HepG2 (cell line): ENCODE measurements at regions not wholly inside any gene's neighbourhood (a gene's known extent, or its start where the extent isn't known, plus 50 kb on each side); places are given as distances from the start of the nearest gene placed in this dataset.

Source experiments
- ATAC-seq: fragments of 200-7000 bp; cut with Tn5 transposase; 3 replicates; pipeline ENCODE4 v1.9.1; 2020; ENCODE audit warnings: mild to moderate bottlenecking, moderate library complexity
- BruUV-seq: library from RNA; stranded (reverse); fragments of 400-500 nt; replicated peaks from 2 replicates; lab custom pipeline; 2021; lab: Mats Ljungman, UMichigan
- CTCF ChIA-PET: fragments of 300-600 bp; formaldehyde crosslinking; extraction: SDS; loops from one replicate; lab custom pipeline; 2021; ENCODE audit warnings: low total read pairs, inconsistent platforms, low intra/inter-chr PET ratio; lab: Yijun Ruan, JAX
- POLR2A ChIA-PET: fragments of 350-600 bp; sonication (Branson Sonifier 250); formaldehyde crosslinking; loops from one replicate; lab custom pipeline; 2020; ENCODE audit warnings: antibody characterized with exemption, inconsistent platforms; lab: Yijun Ruan, JAX
- DNase-seq: peaks from one replicate; pipeline ENCODE4 v3.0.0-alpha.2; 2015; ENCODE audit warnings: low spot score
- FAIRE-seq: peaks from 3 replicates; lab custom pipeline; 2011; peaks lifted over from hg19 to GRCh38; lab: Jason Lieb, UNC
- H2AFZ ChIP-seq: one replicate; pipeline ENCODE4 v1.6.1; 2011; ENCODE audit warnings: low read length, inconsistent platforms
- H3K27ac ChIP-seq: fragments of 300-600 bp; 3 replicates; pipeline ENCODE4 v1.8.0; 2011; ENCODE audit warnings: mixed run types, mild to moderate bottlenecking, mixed read lengths, low read length, inconsistent platforms; ENCODE audit not compliant: insufficient read depth; ENCODE audit errors: extremely low read length
- H3K27me3 ChIP-seq, 2 experiments: fragments of 200-600 bp in 1 of 2; 2 replicates in 1 of 2; 3 replicates in 1 of 2; pipeline versions ENCODE4 v1.6.0 to v1.8.0; 2011; ENCODE audit warnings: low read length in 2 of 2, mild to moderate bottlenecking in 2 of 2, moderate library complexity in 2 of 2, inconsistent platforms in 1 of 2; ENCODE audit not compliant: insufficient read depth in 2 of 2, control insufficient read depth in 1 of 2
- H3K36me3 ChIP-seq, 2 experiments: fragments of 200-600 bp in 1 of 2; replicated peaks in 1 of 2; 2 replicates in 1 of 2; 3 replicates in 1 of 2; pipeline versions ENCODE4 v1.5.1 to v1.8.0; 2011; ENCODE audit warnings: low read length in 2 of 2, inconsistent platforms in 1 of 2; ENCODE audit not compliant: insufficient read depth in 2 of 2, control insufficient read depth in 1 of 2
- H3K4me1 ChIP-seq: 2 replicates; pipeline ENCODE4 v1.5.1; 2012; ENCODE audit warnings: low read length, inconsistent platforms; ENCODE audit not compliant: insufficient read depth
- H3K4me2 ChIP-seq: 2 replicates; pipeline ENCODE4 v1.6.0; 2011; ENCODE audit warnings: low read depth, low read length, inconsistent platforms
- H3K4me3 ChIP-seq, 3 experiments: fragments of 200-600 bp in 1 of 3; sonication (generic), shearing (Covaris generic) in 1 of 3; replicated peaks in 1 of 3; 2 replicates each; pipeline ENCODE4 v1.5.1; 2011 to 2016; ENCODE audit warnings: low read length in 3 of 3, inconsistent platforms in 2 of 3, low read depth in 2 of 3, mild to moderate bottlenecking in 2 of 3, control low read depth in 1 of 3, mixed read lengths in 1 of 3; ENCODE audit not compliant: insufficient read depth in 1 of 3
- H3K79me2 ChIP-seq: one replicate; pipeline ENCODE4 v1.6.1; 2011; ENCODE audit warnings: low read length, inconsistent platforms; ENCODE audit not compliant: insufficient read depth
- H3K9ac ChIP-seq: 2 replicates; pipeline ENCODE4 v1.6.0; 2011; ENCODE audit warnings: mild to moderate bottlenecking, low read depth, low read length, inconsistent platforms; ENCODE audit not compliant: insufficient read depth
- H3K9me3 ChIP-seq: 2 replicates; pipeline ENCODE4 v1.5.1; 2012; ENCODE audit warnings: mild to moderate bottlenecking, low read length
- H4K20me1 ChIP-seq: 2 replicates; pipeline ENCODE4 v1.6.0; 2011; ENCODE audit warnings: inconsistent platforms, mild to moderate bottlenecking, low read length, moderate library complexity; ENCODE audit not compliant: insufficient read depth
- ATM ChIP-seq: fragments of 450-650 bp; IDR thresholded peaks from 2 replicates; pipeline ENCODE4 v1.7.1; 2017; ENCODE audit warnings: mild to moderate bottlenecking, borderline replicate concordance
- CBFB ChIP-seq: sonication (generic); formaldehyde crosslinking; IDR thresholded peaks from 2 replicates; pipeline ENCODE4 v1.4.0; 2020; ENCODE audit warnings: missing genetic modification reagents
- GATAD2A ChIP-seq: IDR thresholded peaks from 2 replicates; pipeline ENCODE4 v1.6.1; 2016
- HHEX ChIP-seq: IDR thresholded peaks from 2 replicates; pipeline ENCODE4 v1.6.1; 2016; ENCODE audit warnings: control low read depth
- HNF1A ChIP-seq, 2 experiments: sonication (generic) in 1 of 2; formaldehyde crosslinking in 1 of 2; IDR thresholded peaks; 2 replicates each; pipeline versions ENCODE4 v1.4.0 to v1.6.1; 2016 to 2020; ENCODE audit warnings: borderline replicate concordance in 1 of 2, low read depth in 1 of 2, mild to moderate bottlenecking in 1 of 2, missing genetic modification reagents in 1 of 2
- HNRNPK ChIP-seq: fragments of 200-400 bp; formaldehyde crosslinking; IDR thresholded peaks from 2 replicates; pipeline ENCODE4 v1.6.1; 2018; ENCODE audit warnings: low read length, low read depth, moderate library complexity, mild to moderate bottlenecking; ENCODE audit not compliant: poor library complexity, severe bottlenecking
- JUNB ChIP-seq: sonication (generic); formaldehyde crosslinking; IDR thresholded peaks from 2 replicates; pipeline ENCODE4 v1.8.0; 2022; ENCODE audit warnings: missing genetic modification reagents, mild to moderate bottlenecking, borderline replicate concordance
- KDM1A ChIP-seq: IDR thresholded peaks from 2 replicates; pipeline ENCODE4 v1.6.1; 2016; ENCODE audit warnings: missing compliant biosample characterization
- KLF9 ChIP-seq: IDR thresholded peaks from 2 replicates; pipeline ENCODE4 v1.6.1; 2016; ENCODE audit warnings: low read depth
- MAFK ChIP-seq, 2 experiments: IDR thresholded peaks in 1 of 2; conservative IDR thresholded peaks in 1 of 2; 2 replicates each; pipeline ENCODE4 v1.6.1; 2011; ENCODE audit warnings: improper control_type of control experiment in 2 of 2, low read length in 2 of 2
- PTBP1 ChIP-seq: fragments of 200-400 bp; formaldehyde crosslinking; IDR thresholded peaks from 2 replicates; pipeline ENCODE4 v1.6.1; 2018; ENCODE audit warnings: low read length, low read depth; ENCODE audit not compliant: poor library complexity, severe bottlenecking
- TEAD3 ChIP-seq: optimal IDR thresholded peaks from 2 replicates; pipeline ENCODE3; 2016; ENCODE audit warnings: borderline replicate concordance
- ZBTB7A ChIP-seq: sonication (generic); formaldehyde crosslinking; IDR thresholded peaks from 2 replicates; pipeline ENCODE4 v1.8.0; 2022; ENCODE audit warnings: mild to moderate bottlenecking, missing genetic modification reagents
- ZNF160 ChIP-seq: sonication (generic); formaldehyde crosslinking; IDR thresholded peaks from 2 replicates; pipeline ENCODE4 v1.8.0; 2022; ENCODE audit warnings: mild to moderate bottlenecking, inconsistent platforms, missing genetic modification reagents
- ZNF580 ChIP-seq: IDR thresholded peaks from 2 replicates; pipeline ENCODE4 v1.6.1; 2016; ENCODE audit warnings: low read depth, borderline replicate concordance
- ZNF761 ChIP-seq: sonication (generic); formaldehyde crosslinking; conservative IDR thresholded peaks from 2 replicates; pipeline ENCODE4 v1.4.0; 2020; ENCODE audit warnings: mild to moderate bottlenecking, missing genetic modification reagents
- ZSCAN20 ChIP-seq: sonication (generic); formaldehyde crosslinking; IDR thresholded peaks from 2 replicates; pipeline ENCODE4 v1.4.0; 2020; ENCODE audit warnings: missing genetic modification reagents, mild to moderate bottlenecking, borderline replicate concordance
- WGBS: methylation state at CpG from one replicate; pipeline ENCODE4 v1.1.6; 2017; ENCODE audit warnings: low lambda C conversion rate; 5-methylcytosine and 5-hydroxymethylcytosine counted together
- in situ Hi-C: cut with HindIII; loops from 2 replicates; pipeline ENCODE4 v1.10.0; 2017; ENCODE audit warnings: low pct_unique_long_range_greater_than_20kb; ENCODE audit not compliant: extremely low pct_ligation_motif_present
- intact Hi-C: fragments of 100-400 bp; cut with micrococcal nuclease; formaldehyde crosslinking; loops from one replicate; pipeline ENCODE4 v1.10.0; 2022; ENCODE audit not compliant: unreplicated experiment

GRCh38 chr12:69014047-69014446, 81.1 kb upstream of the CPM start:
- TF ChIP-seq MAFK (conservative IDR thresholded peaks at IDR 0.05 in 1 of 2, IDR thresholded peaks at IDR 0.05 in 1 of 2; ENCODE audit: low read length in 2 of 2) = no peak
- CTCF ChIA-PET = no interaction called here
- POLR2A ChIA-PET = no interaction called here
- Histone ChIP-seq H4K20me1 (no peaks in the 10 kb centered on the region), H3K79me2 (no peaks in the 10 kb centered on the region), H3K9ac (no peak overlapping the region), H3K9me3 (no peaks in the 10 kb centered on the region), H3K4me3 (no peak overlapping the region), H2AFZ (no peak overlapping the region), H3K27me3 (peaks cover 1 to 25% of the 10 kb centered on the region in 2 experiments; a peak in 2 of 5 replicates), H3K27ac (no peak overlapping the region), H3K4me1 (no peaks in the 10 kb centered on the region), H3K36me3 (no peaks in the 10 kb centered on the region), H3K4me2 (no peak overlapping the region)
- no peak for DNase-seq
- no peak for ATAC-seq
- 2% methylated on average over 2 of the region's 2 CpGs for WGBS
- in situ Hi-C loops (no loop called here), intact Hi-C loops (no loop called here)
- no TSS peak for BruUV-seq
- no peak for FAIRE-seq

GRCh38 chr12:69015017-69015416, 82.0 kb upstream of the CPM start:
- H3K36me3 ChIP-seq = no peaks in the 10 kb centered on the region
- H2AFZ ChIP-seq = no peak overlapping the region
- H3K27me3 ChIP-seq = peaks cover 1 to 25% of the 10 kb centered on the region in 2 experiments; a peak in 2 of 5 replicates
- BruUV-seq = no TSS peak
- H3K4me3 ChIP-seq = no peak overlapping the region
- H3K9ac ChIP-seq = no peak overlapping the region
- no peaks in the 10 kb centered on the region for H3K4me1 ChIP-seq
- intact Hi-C loops = no loop called here
- H4K20me1 ChIP-seq = no peaks in the 10 kb centered on the region
- WGBS = 18% methylated on average over 2 of the region's 2 CpGs
- in situ Hi-C loops = no loop called here
- CTCF ChIA-PET = no interaction called here
- H3K9me3 ChIP-seq = no peaks in the 10 kb centered on the region; the same call in 1 of the 2 replicates
- H3K79me2 ChIP-seq = no peaks in the 10 kb centered on the region
- ATAC-seq (no peak), FAIRE-seq (no peak), DNase-seq (no peak)
- no peak overlapping the region for H3K27ac ChIP-seq
- no peak overlapping the region for H3K4me2 ChIP-seq
- POLR2A ChIA-PET = no interaction called here
- TF ChIP-seq ZNF761 (CRISPR knock-in tag) (no peak), CBFB (CRISPR knock-in tag) (no peak), TEAD3 (no peak), ZSCAN20 (no peak), HNRNPK (no peak), PTBP1 (no peak), JUNB (CRISPR knock-in tag) (no peak), KLF9 (CRISPR knock-in tag) (no peak), HNF1A (IDR thresholded peaks at IDR 0.05; ENCODE audit: low read depth) (no peak), HNF1A (CRISPR knock-in tag; IDR thresholded peaks at IDR 0.05; ENCODE audit: borderline replicate concordance) (no peak), HHEX (no peak), ZBTB7A (CRISPR knock-in tag) (no peak), GATAD2A (CRISPR knock-in tag) (no peak), ZNF160 (CRISPR knock-in tag) (no peak), ZNF580 (CRISPR knock-in tag) (no peak), ATM (no peak), KDM1A (no peak)
